HCT116 (cell line): ENCODE measurements at regions not wholly inside any gene's neighbourhood (a gene's known extent, or its start where the extent isn't known, plus 50 kb on each side); places are given as distances from the start of the nearest gene placed in this dataset.

ENCODE experiments used
- ATAC-seq: fragments of 200-7000 bp; cut with Tn5 transposase; 2 replicates; pipeline ENCODE4 v1.9.1; 2020; ENCODE audit warnings: mild to moderate bottlenecking, moderate library complexity
- BruUV-seq: library from RNA; stranded (reverse); fragments of 400-500 nt; replicated peaks from 2 replicates; lab custom pipeline; 2021; lab: Mats Ljungman, UMichigan
- CTCF ChIA-PET: fragments of 300-600 bp; sonication (Branson Sonifier 250); formaldehyde crosslinking; loops from one replicate; lab custom pipeline; 2021; ENCODE audit warnings: antibody characterized with exemption; lab: Charles Lee
- POLR2A ChIA-PET: fragments of 300-600, 350-600 bp; sonication (Branson Sonifier 250); formaldehyde crosslinking; loops from one replicate; lab custom pipeline; 2021; ENCODE audit warnings: antibody characterized with exemption; lab: Charles Lee
- RAD21 ChIA-PET, 2 experiments: fragments of 300-600 bp; sonication (Branson Sonifier 250); formaldehyde crosslinking; loops; one replicate each; lab custom pipeline; 2023; ENCODE audit warnings: low total read pairs in 2 of 2; ENCODE audit not compliant: uncharacterized antibody in 2 of 2, unreplicated experiment in 2 of 2, low non-redundant PET in 1 of 2; lab: Charles Lee
- DNase-seq: peaks from one replicate; pipeline ENCODE4 v3.0.0-alpha.2; 2010; ENCODE audit warnings: low read depth, low spot score
- H2AFZ ChIP-seq: fragments of 200-600 bp; shearing (Covaris generic), sonication (generic); 2 replicates; pipeline ENCODE4 v1.6.1; 2017; ENCODE audit warnings: low read depth, mixed run types, mixed read lengths, antibody characterized with exemption, low read length; ENCODE audit not compliant: poor library complexity, severe bottlenecking
- H3K27ac ChIP-seq: 2 replicates; pipeline ENCODE4 v1.5.1; 2012; ENCODE audit warnings: low read depth, low read length
- H3K27me3 ChIP-seq: fragments of 200-600 bp; sonication (generic); 2 replicates; pipeline ENCODE4 v1.6.1; 2016; ENCODE audit warnings: mixed run types, low read length, mixed read lengths; ENCODE audit not compliant: insufficient read depth
- H3K36me3 ChIP-seq, 2 experiments: fragments of 200-500 bp in 1 of 2; fragments of 200-600 bp in 1 of 2; sonication (Bioruptor generic) in 1 of 2; sonication (generic) in 1 of 2; 2 replicates each; pipeline versions ENCODE4 v1.5.1 to v1.6.1; 2014 to 2016; ENCODE audit warnings: low read length in 2 of 2, inconsistent platforms in 1 of 2, mixed read lengths in 1 of 2, mixed run types in 1 of 2; ENCODE audit not compliant: insufficient read depth in 2 of 2, control insufficient read depth in 1 of 2
- H3K4me1 ChIP-seq, 2 experiments: fragments of 200-600 bp in 1 of 2; sonication (generic) in 1 of 2; 2 replicates each; pipeline versions ENCODE4 v1.5.1 to v1.6.1; 2012 to 2017; ENCODE audit warnings: low read length in 2 of 2, inconsistent platforms in 1 of 2, mild to moderate bottlenecking in 1 of 2, mixed read lengths in 1 of 2, mixed run types in 1 of 2, moderate library complexity in 1 of 2; ENCODE audit not compliant: insufficient read depth in 2 of 2, control insufficient read depth in 1 of 2
- H3K4me2 ChIP-seq: fragments of 200-600 bp; sonication (generic); 2 replicates; pipeline ENCODE4 v1.6.1; 2017; ENCODE audit warnings: mixed run types, low read length, mixed read lengths
- H3K4me3 ChIP-seq, 2 experiments: fragments of 200-600 bp in 1 of 2; sonication (generic) in 1 of 2; replicated peaks in 1 of 2; 2 replicates each; pipeline ENCODE4 v1.5.1; 2011 to 2016; ENCODE audit warnings: low read length in 2 of 2, control low read depth in 1 of 2, low read depth in 1 of 2, mild to moderate bottlenecking in 1 of 2, mixed read lengths in 1 of 2, mixed run types in 1 of 2
- H3K79me2 ChIP-seq: fragments of 200-600 bp; sonication (generic); 2 replicates; pipeline ENCODE4 v1.6.1; 2017; ENCODE audit warnings: mild to moderate bottlenecking, mixed run types, low read length, moderate library complexity, mixed read lengths; ENCODE audit not compliant: insufficient read depth
- H3K9ac ChIP-seq: fragments of 200-600 bp; sonication (generic); 2 replicates; pipeline ENCODE4 v1.6.1; 2016; ENCODE audit warnings: low read length, mixed read lengths
- H3K9me2 ChIP-seq: fragments of 200-600 bp; sonication (generic), shearing (Covaris generic); 2 replicates; pipeline ENCODE4 v1.6.1; 2017; ENCODE audit warnings: mixed run types, mild to moderate bottlenecking, moderate library complexity; ENCODE audit not compliant: insufficient read depth
- H3K9me3 ChIP-seq, 2 experiments: fragments of 200-500 bp in 1 of 2; fragments of 200-600 bp in 1 of 2; sonication (Bioruptor generic) in 1 of 2; sonication (generic) in 1 of 2; 2 replicates each; pipeline ENCODE4 v1.6.1; 2014 to 2017; ENCODE audit warnings: low read length in 2 of 2, mixed read lengths in 2 of 2, inconsistent platforms in 1 of 2, low read depth in 1 of 2, mild to moderate bottlenecking in 1 of 2, mixed run types in 1 of 2, moderate library complexity in 1 of 2; ENCODE audit not compliant: control insufficient read depth in 1 of 2, insufficient read depth in 1 of 2
- H4K20me1 ChIP-seq: fragments of 200-600 bp; sonication (generic), shearing (Covaris generic); 2 replicates; pipeline ENCODE4 v1.6.1; 2017; ENCODE audit warnings: mixed run types, mild to moderate bottlenecking, moderate library complexity; ENCODE audit not compliant: insufficient read depth
- CEBPB ChIP-seq: IDR thresholded peaks from 2 replicates; pipeline ENCODE4 v1.6.1; 2012; ENCODE audit warnings: low read depth
- EGR1 ChIP-seq: IDR thresholded peaks from 2 replicates; pipeline ENCODE4 v1.6.1; 2012; ENCODE audit warnings: low read depth
- ELF1 ChIP-seq: IDR thresholded peaks from 2 replicates; pipeline ENCODE4 v1.6.1; 2012; ENCODE audit warnings: low read depth, borderline replicate concordance
- EZH2 ChIP-seq: fragments of 200-600 bp; sonication (generic); IDR thresholded peaks from 2 replicates; pipeline ENCODE4 v1.6.1; 2017; ENCODE audit warnings: antibody characterized with exemption, mixed run types
- EZH2phosphoT487 ChIP-seq: fragments of 200-600 bp; IDR thresholded peaks from 2 replicates; pipeline ENCODE4 v1.6.1; 2018; ENCODE audit warnings: antibody characterized with exemption, borderline replicate concordance
- FOSL1 ChIP-seq: IDR thresholded peaks from 2 replicates; pipeline ENCODE4 v1.6.1; 2012; ENCODE audit warnings: low read depth
- JUND ChIP-seq: IDR thresholded peaks from 2 replicates; pipeline ENCODE4 v1.6.1; 2012
- MAX ChIP-seq: IDR thresholded peaks from 2 replicates; pipeline ENCODE4 v1.6.1; 2012
- POLR2AphosphoS5 ChIP-seq: IDR thresholded peaks from 2 replicates; pipeline ENCODE4 v1.6.1; 2011; ENCODE audit warnings: mild to moderate bottlenecking, low read depth, low read length, moderate library complexity
- SIN3A ChIP-seq: IDR thresholded peaks from 2 replicates; pipeline ENCODE4 v1.6.1; 2012; ENCODE audit warnings: low read depth
- SRF ChIP-seq: IDR thresholded peaks from 2 replicates; pipeline ENCODE4 v1.6.1; 2012; ENCODE audit warnings: low read depth
- TCF7L2 ChIP-seq: IDR thresholded peaks from 2 replicates; pipeline ENCODE4 v1.7.0; 2011; ENCODE audit warnings: borderline replicate concordance, inconsistent platforms; ENCODE audit not compliant: insufficient read depth, insufficient read length; ENCODE audit errors: extremely low read depth
- ZFX ChIP-seq: fragments of 450-650 bp; IDR thresholded peaks from 2 replicates; pipeline ENCODE4 v1.6.1; 2017
- ZNF274 ChIP-seq: fragments of 200-500 bp; sonication (Bioruptor generic); IDR thresholded peaks from 2 replicates; pipeline ENCODE4 v1.6.1; 2014; ENCODE audit warnings: mild to moderate bottlenecking, low read depth, low read length, inconsistent platforms
- intact Hi-C: fragments of 100-400 bp; cut with micrococcal nuclease; formaldehyde crosslinking; loops from 2 replicates; pipeline ENCODE4 v1.10.0; 2022
- TF ChIP-seq, protein P1 (sequence below): IDR thresholded peaks from 2 replicates; pipeline ENCODE4 v1.6.1; 2011; ENCODE audit warnings: mild to moderate bottlenecking, low read length, moderate library complexity; ENCODE audit not compliant: insufficient replicate concordance; ENCODE audit errors: extremely low read depth
- TF ChIP-seq, protein P2 (sequence below): IDR thresholded peaks from 2 replicates; pipeline ENCODE4 v1.6.1; 2012; ENCODE audit warnings: low read depth
- TF ChIP-seq, protein P3 (sequence below), 3 experiments: fragments of 200-600 bp in 1 of 3; sonication (generic) in 1 of 3; IDR thresholded peaks in 2 of 3; conservative IDR thresholded peaks in 1 of 3; 2 replicates each; pipeline ENCODE4 v1.5.1; 2012 to 2017; ENCODE audit warnings: low read depth in 2 of 3, low read length in 2 of 3, antibody characterized with exemption in 1 of 3, borderline replicate concordance in 1 of 3, control low read depth in 1 of 3, mild to moderate bottlenecking in 1 of 3, mixed read lengths in 1 of 3, mixed run types in 1 of 3, moderate library complexity in 1 of 3; ENCODE audit not compliant: insufficient read depth in 1 of 3

DNA sequence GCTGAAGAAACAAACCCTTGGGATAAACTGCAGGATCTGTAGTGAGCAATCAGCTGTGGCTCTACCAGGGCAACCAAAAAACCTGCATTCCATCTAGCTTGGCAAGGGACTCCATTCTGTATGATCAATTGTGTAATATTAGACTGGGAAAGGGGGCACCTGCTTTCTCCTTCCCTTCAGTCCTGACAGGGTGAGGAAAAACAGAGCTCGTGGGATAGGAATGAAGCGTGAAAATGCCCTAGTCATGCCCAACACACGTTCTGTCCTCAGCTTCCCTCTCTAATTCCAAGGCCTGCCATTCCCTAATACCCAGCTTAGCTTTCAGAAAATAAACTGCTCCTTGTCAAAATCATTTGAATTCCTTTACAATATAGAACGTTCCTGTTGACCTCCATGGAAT is 442.3 kb downstream of the PLPP3 start:
- Histone ChIP-seq H3K9ac (no peak overlapping the region), H3K9me2 (no peaks in the 10 kb centered on the region), H3K27ac (no peak overlapping the region), H3K4me3 (no peak overlapping the region), H3K27me3 (no peaks in the 10 kb centered on the region), H2AFZ (no peak overlapping the region), H3K4me1 (no peaks in the 10 kb centered on the region), H3K36me3 (no peaks in the 10 kb centered on the region), H3K4me2 (no peak overlapping the region), H3K9me3 (no peaks in the 10 kb centered on the region), H4K20me1 (no peaks in the 10 kb centered on the region), H3K79me2 (no peaks in the 10 kb centered on the region)
- no TSS peak for BruUV-seq
- no peak for TF ChIP-seq MAX
- TF ChIP-seq, protein P1, sequence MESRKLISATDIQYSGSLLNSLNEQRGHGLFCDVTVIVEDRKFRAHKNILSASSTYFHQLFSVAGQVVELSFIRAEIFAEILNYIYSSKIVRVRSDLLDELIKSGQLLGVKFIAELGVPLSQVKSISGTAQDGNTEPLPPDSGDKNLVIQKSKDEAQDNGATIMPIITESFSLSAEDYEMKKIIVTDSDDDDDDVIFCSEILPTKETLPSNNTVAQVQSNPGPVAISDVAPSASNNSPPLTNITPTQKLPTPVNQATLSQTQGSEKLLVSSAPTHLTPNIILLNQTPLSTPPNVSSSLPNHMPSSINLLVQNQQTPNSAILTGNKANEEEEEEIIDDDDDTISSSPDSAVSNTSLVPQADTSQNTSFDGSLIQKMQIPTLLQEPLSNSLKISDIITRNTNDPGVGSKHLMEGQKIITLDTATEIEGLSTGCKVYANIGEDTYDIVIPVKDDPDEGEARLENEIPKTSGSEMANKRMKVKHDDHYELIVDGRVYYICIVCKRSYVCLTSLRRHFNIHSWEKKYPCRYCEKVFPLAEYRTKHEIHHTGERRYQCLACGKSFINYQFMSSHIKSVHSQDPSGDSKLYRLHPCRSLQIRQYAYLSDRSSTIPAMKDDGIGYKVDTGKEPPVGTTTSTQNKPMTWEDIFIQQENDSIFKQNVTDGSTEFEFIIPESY, result no peak
- TF ChIP-seq FOSL1, result no peak
- no peak for TF ChIP-seq JUND
- no peak for TF ChIP-seq POLR2AphosphoS5
- TF ChIP-seq ELF1, result no peak
- no peak for TF ChIP-seq CEBPB
- TF ChIP-seq, protein P2, sequence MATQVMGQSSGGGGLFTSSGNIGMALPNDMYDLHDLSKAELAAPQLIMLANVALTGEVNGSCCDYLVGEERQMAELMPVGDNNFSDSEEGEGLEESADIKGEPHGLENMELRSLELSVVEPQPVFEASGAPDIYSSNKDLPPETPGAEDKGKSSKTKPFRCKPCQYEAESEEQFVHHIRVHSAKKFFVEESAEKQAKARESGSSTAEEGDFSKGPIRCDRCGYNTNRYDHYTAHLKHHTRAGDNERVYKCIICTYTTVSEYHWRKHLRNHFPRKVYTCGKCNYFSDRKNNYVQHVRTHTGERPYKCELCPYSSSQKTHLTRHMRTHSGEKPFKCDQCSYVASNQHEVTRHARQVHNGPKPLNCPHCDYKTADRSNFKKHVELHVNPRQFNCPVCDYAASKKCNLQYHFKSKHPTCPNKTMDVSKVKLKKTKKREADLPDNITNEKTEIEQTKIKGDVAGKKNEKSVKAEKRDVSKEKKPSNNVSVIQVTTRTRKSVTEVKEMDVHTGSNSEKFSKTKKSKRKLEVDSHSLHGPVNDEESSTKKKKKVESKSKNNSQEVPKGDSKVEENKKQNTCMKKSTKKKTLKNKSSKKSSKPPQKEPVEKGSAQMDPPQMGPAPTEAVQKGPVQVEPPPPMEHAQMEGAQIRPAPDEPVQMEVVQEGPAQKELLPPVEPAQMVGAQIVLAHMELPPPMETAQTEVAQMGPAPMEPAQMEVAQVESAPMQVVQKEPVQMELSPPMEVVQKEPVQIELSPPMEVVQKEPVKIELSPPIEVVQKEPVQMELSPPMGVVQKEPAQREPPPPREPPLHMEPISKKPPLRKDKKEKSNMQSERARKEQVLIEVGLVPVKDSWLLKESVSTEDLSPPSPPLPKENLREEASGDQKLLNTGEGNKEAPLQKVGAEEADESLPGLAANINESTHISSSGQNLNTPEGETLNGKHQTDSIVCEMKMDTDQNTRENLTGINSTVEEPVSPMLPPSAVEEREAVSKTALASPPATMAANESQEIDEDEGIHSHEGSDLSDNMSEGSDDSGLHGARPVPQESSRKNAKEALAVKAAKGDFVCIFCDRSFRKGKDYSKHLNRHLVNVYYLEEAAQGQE, result no peak
- TF ChIP-seq EGR1, result no peak
- TF ChIP-seq ZFX, result no peak
- no peak for TF ChIP-seq EZH2
- TF ChIP-seq, protein P3, sequence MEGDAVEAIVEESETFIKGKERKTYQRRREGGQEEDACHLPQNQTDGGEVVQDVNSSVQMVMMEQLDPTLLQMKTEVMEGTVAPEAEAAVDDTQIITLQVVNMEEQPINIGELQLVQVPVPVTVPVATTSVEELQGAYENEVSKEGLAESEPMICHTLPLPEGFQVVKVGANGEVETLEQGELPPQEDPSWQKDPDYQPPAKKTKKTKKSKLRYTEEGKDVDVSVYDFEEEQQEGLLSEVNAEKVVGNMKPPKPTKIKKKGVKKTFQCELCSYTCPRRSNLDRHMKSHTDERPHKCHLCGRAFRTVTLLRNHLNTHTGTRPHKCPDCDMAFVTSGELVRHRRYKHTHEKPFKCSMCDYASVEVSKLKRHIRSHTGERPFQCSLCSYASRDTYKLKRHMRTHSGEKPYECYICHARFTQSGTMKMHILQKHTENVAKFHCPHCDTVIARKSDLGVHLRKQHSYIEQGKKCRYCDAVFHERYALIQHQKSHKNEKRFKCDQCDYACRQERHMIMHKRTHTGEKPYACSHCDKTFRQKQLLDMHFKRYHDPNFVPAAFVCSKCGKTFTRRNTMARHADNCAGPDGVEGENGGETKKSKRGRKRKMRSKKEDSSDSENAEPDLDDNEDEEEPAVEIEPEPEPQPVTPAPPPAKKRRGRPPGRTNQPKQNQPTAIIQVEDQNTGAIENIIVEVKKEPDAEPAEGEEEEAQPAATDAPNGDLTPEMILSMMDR (IDR thresholded peaks at IDR 0.05 in 2 of 3, conservative IDR thresholded peaks at IDR 0.05 in 1 of 3; ENCODE audit: borderline replicate concordance in 1 of 3, insufficient read depth in 1 of 3, low read depth in 2 of 3, low read length in 2 of 3), result no peak
- TF ChIP-seq SRF, result no peak
- no peak for TF ChIP-seq TCF7L2
- no peak for TF ChIP-seq EZH2phosphoT487
- TF ChIP-seq SIN3A, result no peak
- TF ChIP-seq ZNF274, result no peak
- ChIA-PET RAD21 (no interaction called here), POLR2A (no interaction called here), CTCF (no interaction called here)
- intact Hi-C loops, result no loop called here
- ATAC-seq (no peak), DNase-seq (no peak)
